Keratinocyte (primary cell): ENCODE measurements at regions not wholly inside any gene's neighbourhood (a gene's known extent, or its start where the extent isn't known, plus 50 kb on each side); places are given as distances from the start of the nearest gene placed in this dataset.

Source experiments
- DNase-seq: peaks from one replicate; pipeline ENCODE4 v3.0.0-alpha.2; 2011; ENCODE audit warnings: low read depth, missing footprints, low spot score
- FAIRE-seq: peaks from 2 replicates; lab custom pipeline; 2011; peaks lifted over from hg19 to GRCh38; lab: Jason Lieb, UNC
- H2AFZ ChIP-seq: 2 replicates; pipeline ENCODE4 v1.6.0; 2012; ENCODE audit warnings: low read length, control low read depth, inconsistent platforms; ENCODE audit not compliant: control insufficient read depth
- H3K27ac ChIP-seq: 2 replicates; pipeline ENCODE4 v1.5.1; 2011; ENCODE audit warnings: low read length; ENCODE audit not compliant: control insufficient read depth, insufficient read depth
- H3K27me3 ChIP-seq: 3 replicates; pipeline ENCODE4 v1.6.0; 2011; ENCODE audit warnings: low read length; ENCODE audit not compliant: control insufficient read depth, insufficient read depth; ENCODE audit errors: extremely low read depth
- H3K36me3 ChIP-seq, 2 experiments: 2 replicates in 1 of 2; 3 replicates in 1 of 2; pipeline ENCODE4 v1.5.1; 2011; ENCODE audit warnings: low read length in 2 of 2, mild to moderate bottlenecking in 1 of 2; ENCODE audit not compliant: control insufficient read depth in 2 of 2, insufficient read depth in 2 of 2; ENCODE audit errors: extremely low read depth in 1 of 2
- H3K4me1 ChIP-seq: 3 replicates; pipeline ENCODE4 v1.5.1; 2011; ENCODE audit warnings: low read length; ENCODE audit not compliant: control insufficient read depth, insufficient read depth; ENCODE audit errors: extremely low read depth
- H3K4me2 ChIP-seq: 3 replicates; pipeline ENCODE4 v1.6.0; 2011; ENCODE audit warnings: low read depth, low read length; ENCODE audit not compliant: control insufficient read depth, insufficient read depth; ENCODE audit errors: extremely low read depth
- H3K4me3 ChIP-seq, 3 experiments: fragments of 200-600 bp in 1 of 3; sonication (generic) in 1 of 3; 2 replicates in 2 of 3; 3 replicates in 1 of 3; pipeline ENCODE4 v1.5.1; 2011 to 2016; ENCODE audit warnings: low read length in 3 of 3, mild to moderate bottlenecking in 3 of 3, control low read depth in 2 of 3, inconsistent platforms in 1 of 3, low read depth in 1 of 3, mixed read lengths in 1 of 3, mixed run types in 1 of 3, moderate library complexity in 1 of 3; ENCODE audit not compliant: control insufficient read depth in 2 of 3, insufficient read depth in 2 of 3; ENCODE audit errors: extremely low read depth in 1 of 3
- H3K79me2 ChIP-seq: 2 replicates; pipeline ENCODE4 v1.6.0; 2012; ENCODE audit warnings: low read length; ENCODE audit not compliant: control insufficient read depth, insufficient read depth
- H3K9ac ChIP-seq: 3 replicates; pipeline ENCODE4 v1.6.0; 2011; ENCODE audit warnings: low read length; ENCODE audit not compliant: control insufficient read depth, insufficient read depth; ENCODE audit errors: extremely low read depth
- H3K9me1 ChIP-seq: 3 replicates; pipeline ENCODE4 v1.6.0; 2011; ENCODE audit warnings: low read length; ENCODE audit not compliant: control insufficient read depth, insufficient read depth; ENCODE audit errors: extremely low read depth
- H3K9me3 ChIP-seq: 2 replicates; pipeline ENCODE4 v1.5.1; 2012; ENCODE audit warnings: low read depth, low read length; ENCODE audit not compliant: control insufficient read depth
- H4K20me1 ChIP-seq: 3 replicates; pipeline ENCODE4 v1.6.0; 2011; ENCODE audit warnings: low read length; ENCODE audit not compliant: control insufficient read depth, insufficient read depth; ENCODE audit errors: extremely low read depth
- EZH2 ChIP-seq: IDR thresholded peaks from one replicate; pipeline ENCODE4 v1.6.1; 2012; ENCODE audit warnings: inconsistent platforms, mild to moderate bottlenecking, low read length, moderate library complexity
- dilution Hi-C: fragments of 300-500 bp; cut with MboI; formaldehyde crosslinking; loops from one replicate; pipeline ENCODE4 v1.7.0; 2020; ENCODE audit warnings: low sequenced_read_pairs; ENCODE audit not compliant: extremely low pct_ligation_motif_present
- TF ChIP-seq, protein P1 (sequence below), 3 experiments: IDR thresholded peaks in 1 of 3; conservative IDR thresholded peaks in 1 of 3; optimal IDR thresholded peaks in 1 of 3; 2 replicates in 2 of 3; 3 replicates in 1 of 3; pipeline versions ENCODE3 to v1.5.1; 2011; ENCODE audit warnings: low read length in 3 of 3, mild to moderate bottlenecking in 3 of 3, moderate library complexity in 2 of 3, control low read depth in 1 of 3, inconsistent platforms in 1 of 3; ENCODE audit not compliant: insufficient read depth in 2 of 3; ENCODE audit errors: extremely low read depth in 1 of 3

DNA sequence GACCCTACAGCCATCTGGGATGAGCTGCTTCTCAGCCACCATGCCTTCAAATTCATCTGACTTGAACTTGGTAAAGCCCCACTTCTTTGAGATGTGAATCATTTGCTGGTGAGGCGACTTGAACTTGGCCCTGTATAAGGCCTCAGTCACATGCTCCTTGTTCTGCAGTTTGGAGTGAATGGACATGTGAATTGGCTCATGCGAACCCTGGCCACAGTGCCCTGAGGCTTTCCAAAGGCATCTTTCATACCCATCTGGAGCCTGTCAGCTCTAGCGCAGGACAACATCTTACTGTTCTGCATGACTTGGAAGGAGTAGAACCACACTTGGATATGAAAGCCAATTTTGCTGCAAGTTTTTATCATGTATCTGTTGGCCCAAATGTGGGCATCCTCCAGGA, 244.0 kb upstream of the FAM83B start:
- H3K36me3 ChIP-seq, result no peaks in the 10 kb centered on the region
- no peaks in the 10 kb centered on the region for H3K9me1 ChIP-seq
- H3K9me3 ChIP-seq, result no peaks in the 10 kb centered on the region
- no peak for DNase-seq
- no peaks in the 10 kb centered on the region for H3K27me3 ChIP-seq
- H3K27ac ChIP-seq, result no peak overlapping the region
- H3K4me3 ChIP-seq, result no peak overlapping the region
- TF ChIP-seq, protein P1, sequence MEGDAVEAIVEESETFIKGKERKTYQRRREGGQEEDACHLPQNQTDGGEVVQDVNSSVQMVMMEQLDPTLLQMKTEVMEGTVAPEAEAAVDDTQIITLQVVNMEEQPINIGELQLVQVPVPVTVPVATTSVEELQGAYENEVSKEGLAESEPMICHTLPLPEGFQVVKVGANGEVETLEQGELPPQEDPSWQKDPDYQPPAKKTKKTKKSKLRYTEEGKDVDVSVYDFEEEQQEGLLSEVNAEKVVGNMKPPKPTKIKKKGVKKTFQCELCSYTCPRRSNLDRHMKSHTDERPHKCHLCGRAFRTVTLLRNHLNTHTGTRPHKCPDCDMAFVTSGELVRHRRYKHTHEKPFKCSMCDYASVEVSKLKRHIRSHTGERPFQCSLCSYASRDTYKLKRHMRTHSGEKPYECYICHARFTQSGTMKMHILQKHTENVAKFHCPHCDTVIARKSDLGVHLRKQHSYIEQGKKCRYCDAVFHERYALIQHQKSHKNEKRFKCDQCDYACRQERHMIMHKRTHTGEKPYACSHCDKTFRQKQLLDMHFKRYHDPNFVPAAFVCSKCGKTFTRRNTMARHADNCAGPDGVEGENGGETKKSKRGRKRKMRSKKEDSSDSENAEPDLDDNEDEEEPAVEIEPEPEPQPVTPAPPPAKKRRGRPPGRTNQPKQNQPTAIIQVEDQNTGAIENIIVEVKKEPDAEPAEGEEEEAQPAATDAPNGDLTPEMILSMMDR (optimal IDR thresholded peaks at IDR 0.05 in 1 of 3, IDR thresholded peaks at IDR 0.05 in 1 of 3, conservative IDR thresholded peaks at IDR 0.05 in 1 of 3; ENCODE audit: extremely low read depth in 1 of 3, insufficient read depth in 2 of 3, low read length in 3 of 3), result no peak
- no peak for TF ChIP-seq EZH2
- FAIRE-seq, result no peak
- H3K9ac ChIP-seq, result no peak overlapping the region
- dilution Hi-C loops, result no loop called here
- no peak overlapping the region for H3K4me2 ChIP-seq
- H3K79me2 ChIP-seq, result no peaks in the 10 kb centered on the region
- no peak overlapping the region for H2AFZ ChIP-seq
- no peaks in the 10 kb centered on the region for H3K4me1 ChIP-seq
- H4K20me1 ChIP-seq, result no peaks in the 10 kb centered on the region

DNA sequence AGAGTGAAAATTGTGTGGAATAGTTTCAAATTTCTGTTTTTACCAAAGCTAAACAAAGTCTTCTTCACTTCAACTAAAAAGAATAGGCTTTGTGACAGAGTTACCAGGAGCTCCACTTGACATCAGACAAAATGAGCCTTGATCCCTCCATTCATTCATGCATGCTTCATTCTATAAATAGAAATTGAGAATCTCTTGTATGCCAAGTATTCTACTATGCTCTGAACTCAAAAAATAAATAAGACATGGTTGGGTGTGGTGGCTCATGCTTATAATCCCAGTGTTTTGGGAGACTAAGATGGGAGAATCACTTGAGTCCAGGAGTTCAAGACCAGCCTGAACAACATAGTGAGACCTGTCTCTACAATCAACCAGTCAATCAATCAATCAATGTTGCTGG, 236.6 kb upstream of the FAM83B start:
- Histone ChIP-seq H3K9me3 (no peaks in the 10 kb centered on the region), H3K79me2 (no peaks in the 10 kb centered on the region), H3K27me3 (no peaks in the 10 kb centered on the region), H2AFZ (no peak overlapping the region), H3K9ac (no peak overlapping the region), H3K4me2 (no peak overlapping the region), H3K36me3 (no peaks in the 10 kb centered on the region), H3K4me1 (no peaks in the 10 kb centered on the region), H3K9me1 (no peaks in the 10 kb centered on the region), H4K20me1 (no peaks in the 10 kb centered on the region), H3K27ac (no peak overlapping the region), H3K4me3 (no peak overlapping the region)
- no peak for TF ChIP-seq EZH2
- TF ChIP-seq, protein P1 (optimal IDR thresholded peaks at IDR 0.05 in 1 of 3, IDR thresholded peaks at IDR 0.05 in 1 of 3, conservative IDR thresholded peaks at IDR 0.05 in 1 of 3; ENCODE audit: extremely low read depth in 1 of 3, insufficient read depth in 2 of 3, low read length in 3 of 3), result no peak
- DNase-seq (no peak), FAIRE-seq (no peak)
- dilution Hi-C loops, result no loop called here
